Stimulated activated CD8-positive, alpha-beta memory T cell treated with anti-CD3 and anti-CD28 coated beads, Interleukin-4, amount 100 ng/mL, for 48 hours (primary cell): ENCODE measurements at regions not wholly inside any gene's neighbourhood (a gene's known extent, or its start where the extent isn't known, plus 50 kb on each side); places are given as distances from the start of the nearest gene placed in this dataset.

Experiments used
- DNase-seq: peaks from one replicate; pipeline ENCODE4 v3.0.0-alpha.2; 2020

GRCh38 chr4:137722910-137723309 lies 190.6 kb upstream of the PCDH18 start:
- no peak for DNase-seq

DNA sequence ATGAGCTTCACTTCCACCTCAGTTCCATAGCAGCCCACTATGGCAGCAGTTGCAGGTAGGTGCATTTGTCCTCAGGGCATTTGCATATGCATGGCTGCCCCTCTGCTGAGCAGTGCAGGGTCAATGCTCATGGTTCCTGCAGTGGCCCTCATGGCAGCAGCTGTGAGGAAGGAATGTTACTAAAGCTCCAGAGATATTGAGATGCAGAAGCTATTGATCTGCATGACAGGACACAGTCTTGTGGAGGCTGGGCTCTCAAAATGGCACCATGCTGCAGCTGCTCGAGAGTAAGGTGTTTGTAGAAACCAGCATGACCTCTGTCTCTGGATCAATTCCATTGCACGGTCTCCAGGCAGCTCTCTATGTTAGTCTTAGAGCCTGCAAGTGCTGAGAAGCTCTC lies 179.2 kb upstream of the PCDH18 start:
- no peak for DNase-seq

DNA sequence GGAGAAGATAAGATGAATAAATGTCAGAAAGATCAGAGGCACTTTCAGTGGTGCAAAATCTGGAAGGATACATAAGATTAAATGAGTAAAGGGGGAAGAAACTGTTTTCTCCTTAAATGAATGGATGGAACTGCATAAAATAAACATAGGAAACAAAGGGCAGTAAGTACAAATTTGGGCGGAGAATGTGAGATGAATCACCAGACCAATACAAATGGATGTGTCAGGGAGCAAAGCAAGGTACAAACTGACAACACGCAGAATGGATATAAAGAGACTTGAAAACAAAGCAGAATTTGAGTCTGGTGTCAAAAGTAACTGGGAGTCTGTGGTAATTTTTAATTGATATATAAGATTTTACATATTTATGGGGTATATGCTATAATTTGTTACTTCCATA lies 175.3 kb upstream of the PCDH18 start:
- no peak for DNase-seq

DNA sequence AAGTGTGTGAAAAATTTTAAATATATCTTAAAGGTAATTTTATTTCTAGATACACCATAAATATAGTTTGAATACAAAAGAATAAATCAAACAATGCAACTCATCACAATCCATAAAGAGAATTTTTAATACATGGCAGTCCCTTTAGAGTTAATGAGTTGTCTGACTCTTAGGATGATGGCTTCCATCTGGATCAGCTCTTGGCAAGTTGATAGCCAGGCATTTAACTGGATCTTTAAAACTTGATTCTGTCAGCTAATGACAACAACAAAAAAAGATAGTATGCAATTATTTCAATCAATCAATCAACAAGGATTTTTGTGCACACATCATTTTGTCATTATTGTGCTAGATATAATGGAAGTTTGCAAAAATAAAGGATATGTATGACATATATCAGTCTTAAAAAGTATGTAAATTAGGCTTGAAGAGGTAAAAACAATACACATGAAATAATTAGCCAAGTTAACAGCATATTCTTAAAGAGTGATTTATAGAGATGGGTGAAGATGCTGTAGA lies 174.9 kb upstream of the PCDH18 start:
- DNase-seq = no peak

DNA sequence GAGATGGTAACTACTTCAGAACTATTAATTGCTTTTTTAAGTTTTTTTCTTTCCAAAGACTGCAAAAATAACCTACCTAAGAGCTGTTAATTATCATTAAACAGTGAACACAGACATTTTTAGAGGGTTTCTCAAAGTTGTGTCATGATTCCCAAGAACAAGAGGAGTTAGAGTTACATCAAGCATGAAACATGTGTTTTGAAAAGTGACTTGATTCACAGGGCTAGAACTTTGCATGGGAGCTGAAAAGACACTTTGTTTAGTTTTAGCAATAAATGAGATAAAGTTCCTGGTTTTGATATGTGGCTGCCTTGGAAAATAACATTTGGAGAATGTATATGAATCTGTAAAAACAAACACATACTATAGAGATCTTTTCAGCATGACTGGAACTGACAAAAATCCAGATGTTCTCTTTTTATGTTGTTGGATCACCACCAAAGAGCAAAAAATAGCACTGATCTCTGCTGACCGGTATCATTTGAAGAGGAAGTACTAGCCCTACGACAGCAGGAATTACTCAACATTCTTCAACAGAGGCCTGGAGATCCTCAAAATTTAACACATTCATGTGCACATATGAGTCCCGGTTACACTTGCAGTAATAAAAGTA lies 173.0 kb upstream of the PCDH18 start:
- no peak for DNase-seq

GRCh38 chr4:137703195-137703594 lies 170.9 kb upstream of the PCDH18 start:
- DNase-seq = no peak

DNA sequence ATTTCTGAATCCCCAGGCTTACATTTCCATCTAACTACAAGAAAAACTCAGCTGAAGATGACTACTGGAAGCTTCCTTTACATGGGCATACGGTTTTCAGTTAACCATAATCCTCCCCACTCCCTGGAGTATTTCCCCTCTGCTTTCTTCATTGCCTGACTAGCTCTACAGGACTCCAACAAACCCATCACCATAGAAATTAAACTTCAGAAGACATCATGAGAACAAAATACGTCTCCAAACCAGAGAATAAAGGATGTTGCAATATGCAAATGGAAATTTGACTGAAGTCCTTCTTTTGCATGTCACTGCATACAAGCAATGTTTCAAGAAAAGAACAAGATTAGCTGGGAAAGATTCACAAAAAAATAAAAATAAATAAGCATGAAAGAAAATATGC lies 170.2 kb upstream of the PCDH18 start:
- no peak for DNase-seq

GRCh38 chr4:137701401-137701800 lies 169.1 kb upstream of the PCDH18 start:
- no peak for DNase-seq

GRCh38 chr4:137700751-137701150 lies 168.5 kb upstream of the PCDH18 start:
- DNase-seq = no peak

DNA sequence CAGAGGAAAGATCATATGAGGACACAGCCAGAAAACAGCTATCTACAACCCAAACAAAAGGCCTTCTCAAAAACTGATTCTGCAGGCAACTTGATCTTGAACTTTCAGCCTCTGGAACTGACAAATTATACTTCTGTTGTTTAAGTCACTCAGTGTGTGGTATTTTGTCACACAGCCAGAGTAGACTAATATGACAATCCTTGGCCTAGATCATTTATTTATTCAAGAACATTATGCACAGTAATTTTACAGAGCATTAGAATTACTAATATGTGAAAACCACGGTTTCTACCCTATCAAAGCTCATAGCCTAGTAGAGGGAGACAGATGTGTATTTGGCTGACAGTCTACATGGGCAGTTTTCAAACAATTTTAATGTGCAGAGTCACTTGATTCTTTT lies 167.8 kb upstream of the PCDH18 start:
- DNase-seq = no peak

DNA sequence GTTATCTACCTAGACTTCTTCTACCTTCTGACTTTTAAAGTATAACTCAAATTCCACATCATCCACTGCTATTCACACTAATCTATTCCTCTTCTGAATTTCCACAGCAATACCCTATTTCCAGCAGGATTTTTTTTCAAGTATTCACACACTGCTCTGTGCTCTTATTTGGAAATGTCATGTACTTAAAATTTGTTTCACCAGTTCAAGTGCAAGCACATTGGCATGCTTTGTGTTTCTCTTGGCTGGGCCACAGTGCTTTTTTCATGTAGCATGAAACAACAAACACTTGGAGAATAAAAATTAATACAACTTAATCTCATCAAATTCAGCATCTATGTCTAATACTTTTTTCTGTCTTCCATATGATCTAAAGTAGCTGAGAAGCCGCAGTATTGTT lies 161.8 kb upstream of the PCDH18 start:
- DNase-seq = no peak

DNA sequence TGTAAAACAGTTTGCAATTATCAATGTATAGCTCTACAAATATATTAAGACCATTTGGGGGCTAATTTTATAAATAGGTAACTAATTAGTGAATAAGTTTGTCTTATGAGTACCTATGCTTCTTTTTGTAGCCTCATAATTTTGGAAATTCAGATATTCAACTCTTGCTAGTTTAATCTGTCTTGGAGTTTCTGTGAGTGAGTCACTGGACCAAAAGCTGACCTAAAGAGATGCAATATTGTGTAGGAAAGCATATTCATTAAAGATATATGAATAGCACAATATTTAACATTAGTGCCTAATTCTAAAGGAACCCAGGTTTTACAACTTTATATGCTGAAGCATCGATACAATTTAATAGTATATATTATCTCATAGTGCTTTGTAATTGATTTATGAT lies 161.3 kb upstream of the PCDH18 start:
- DNase-seq = no peak

GRCh38 chr4:137692205-137692604 lies 159.9 kb upstream of the PCDH18 start:
- no peak for DNase-seq

DNA sequence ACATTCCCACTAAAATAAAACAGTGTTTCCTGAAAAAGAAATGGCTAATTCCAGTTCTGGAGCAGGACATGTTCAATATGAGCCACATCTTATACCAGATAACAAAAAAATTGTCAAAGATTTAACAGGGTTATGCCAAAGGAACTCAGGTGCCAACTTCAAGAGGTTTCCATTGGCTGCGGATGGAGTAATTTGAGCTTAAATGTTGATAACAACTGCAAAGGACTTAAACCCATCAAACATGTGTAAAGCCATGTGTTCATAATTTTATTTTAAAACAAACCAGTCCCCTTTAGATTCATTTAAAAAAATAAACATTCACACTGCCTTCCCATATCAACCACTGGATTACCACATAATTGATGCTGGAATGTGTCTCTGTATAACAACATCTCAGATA lies 156.4 kb upstream of the PCDH18 start:
- DNase-seq = no peak

DNA sequence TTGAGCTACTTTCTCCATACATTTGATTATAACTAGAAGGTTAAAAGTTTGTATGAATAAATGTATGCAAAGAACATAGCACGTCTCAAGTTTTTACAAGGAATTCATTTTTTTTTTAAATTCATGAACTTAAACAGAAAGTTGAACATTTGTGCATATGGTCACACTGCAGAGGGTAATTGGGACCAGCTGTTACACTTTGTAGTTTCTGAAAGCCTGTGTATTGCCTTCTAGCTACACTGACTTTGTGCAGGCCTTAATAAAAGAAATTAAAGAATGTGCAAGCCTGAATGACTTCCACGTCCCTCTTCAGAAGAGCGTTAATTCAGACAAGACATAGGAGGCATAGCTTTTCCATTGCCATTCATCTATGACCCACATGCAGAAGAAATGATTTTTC lies 153.1 kb upstream of the PCDH18 start:
- DNase-seq = no peak

GRCh38 chr4:137681081-137681480 lies 148.8 kb upstream of the PCDH18 start:
- no peak for DNase-seq

GRCh38 chr4:137678796-137679195 lies 146.5 kb upstream of the PCDH18 start:
- DNase-seq = no peak

DNA sequence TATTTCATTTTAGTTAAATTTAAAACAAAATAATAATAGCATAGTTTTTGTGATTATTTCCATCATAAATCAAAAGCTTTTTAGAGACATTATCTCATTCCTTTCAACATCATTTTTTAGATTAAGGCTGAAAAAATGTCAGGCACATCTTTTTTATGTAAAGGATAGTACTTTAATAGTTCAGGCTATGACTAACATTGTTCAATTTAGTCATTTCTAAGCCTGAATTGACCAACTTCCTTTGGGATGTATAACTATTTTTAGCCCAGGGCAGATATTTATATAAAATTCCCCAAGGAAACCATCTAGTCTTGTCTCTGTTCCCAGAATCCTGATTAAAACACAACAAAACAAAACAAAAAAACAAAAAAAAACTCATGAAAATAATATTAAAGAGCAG lies 145.6 kb upstream of the PCDH18 start:
- no peak for DNase-seq

DNA sequence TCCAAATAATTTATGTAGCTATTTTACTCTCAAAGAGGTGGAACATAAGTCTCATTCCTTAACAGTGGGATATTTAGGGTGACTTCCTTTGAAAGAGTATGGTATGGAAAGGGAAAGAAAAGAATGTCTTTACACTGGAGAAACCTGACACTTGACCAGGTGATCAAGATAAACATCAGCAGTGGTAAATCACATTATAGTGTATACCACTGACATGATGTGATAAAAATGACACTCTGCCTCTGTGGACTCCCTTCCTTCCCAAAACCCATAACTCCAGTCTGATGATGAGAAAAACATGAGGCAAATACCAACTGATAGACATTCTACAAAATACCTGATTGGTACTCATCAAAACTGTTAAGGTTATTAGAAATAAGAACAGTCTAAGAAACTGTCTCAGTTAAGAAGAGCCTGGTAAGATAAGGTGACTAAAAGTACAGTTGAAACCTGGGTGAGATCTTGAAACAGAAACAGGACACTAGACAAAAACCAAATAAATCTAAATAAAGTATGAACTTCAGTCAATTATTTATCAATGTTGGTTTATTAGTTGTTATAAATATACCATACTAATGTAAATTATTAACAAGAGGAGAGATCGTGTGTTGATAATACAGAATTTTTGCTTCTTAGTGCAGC lies 144.2 kb upstream of the PCDH18 start:
- DNase-seq = no peak

- DNase-seq = no peak
Observed at GRCh38 chr4:137674066-137674465, 141.8 kb upstream of the PCDH18 start.

GRCh38 chr4:137668885-137669545 lies 136.7 kb upstream of the PCDH18 start:
- DNase-seq = no peak

GRCh38 chr4:137664416-137664815 lies 132.1 kb upstream of the PCDH18 start:
- no peak for DNase-seq

DNA sequence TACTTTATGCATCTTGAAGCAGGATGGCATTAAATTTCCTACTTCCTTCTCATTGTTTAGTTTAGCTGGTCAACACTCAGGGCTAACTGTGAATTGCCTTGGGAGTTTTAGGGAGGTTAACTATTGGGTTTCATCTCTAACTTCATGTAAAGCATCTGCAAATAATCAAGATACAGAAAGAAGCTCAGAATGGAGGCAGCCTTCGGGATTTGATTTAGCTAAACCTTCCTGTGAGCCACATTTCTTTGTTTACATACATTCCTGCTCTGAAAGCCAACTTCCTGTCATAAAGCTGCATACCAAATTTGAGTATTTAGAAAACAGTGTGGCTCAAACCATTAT lies 131.7 kb upstream of the PCDH18 start:
- DNase-seq = no peak

GRCh38 chr4:137663251-137664045 lies 131.2 kb upstream of the PCDH18 start:
- DNase-seq = no peak
